ENCODE measurements at regions not wholly inside any gene's neighbourhood (a gene's known extent, or its start where the extent isn't known, plus 50 kb on each side); places are given as distances from the start of the nearest gene placed in this dataset.

DNA sequence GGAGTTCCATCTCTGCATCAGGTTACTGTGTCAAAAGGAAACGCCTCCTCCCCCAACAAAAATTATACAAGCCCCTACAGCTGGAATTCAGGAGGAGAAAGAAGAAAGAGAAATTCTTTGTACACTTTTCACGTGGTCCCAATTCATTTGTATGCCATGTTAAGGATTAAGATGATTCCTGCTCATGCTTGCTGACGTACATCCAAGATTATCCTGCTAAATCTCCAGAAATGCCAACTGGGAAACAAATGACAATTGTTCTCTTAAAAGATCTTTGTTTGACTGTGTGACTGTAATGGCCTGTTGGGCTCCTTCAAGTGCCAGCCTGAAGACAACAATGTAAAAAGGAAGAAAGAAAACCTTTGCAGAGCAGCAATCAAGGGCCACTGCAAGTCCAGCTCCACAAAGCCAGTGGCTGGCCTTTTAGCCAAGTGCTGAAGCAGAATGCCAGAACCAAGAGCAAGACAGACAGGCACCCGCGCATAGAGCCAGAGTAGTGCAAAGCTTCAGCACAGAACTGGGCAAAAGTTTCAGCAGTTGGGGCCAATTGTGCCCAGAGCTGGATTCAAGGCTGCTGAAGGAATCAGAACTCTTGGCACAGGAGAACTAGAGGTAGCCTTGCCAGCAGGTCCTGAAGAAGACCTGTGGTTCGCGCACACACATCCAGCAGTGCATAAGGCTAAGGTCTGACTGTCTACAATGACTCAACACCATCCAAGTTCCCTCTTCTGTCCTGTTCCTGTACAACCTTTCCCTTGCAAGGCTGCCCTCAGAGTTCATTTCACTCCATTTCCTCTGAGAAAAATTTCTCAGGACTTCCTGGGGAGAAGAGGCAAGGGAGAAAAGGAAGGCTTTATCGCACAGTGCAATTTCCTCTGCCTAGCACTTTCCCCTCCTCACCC is 209.7 kb upstream of the BMP4 start:
- TF ChIP-seq, protein P1, sequence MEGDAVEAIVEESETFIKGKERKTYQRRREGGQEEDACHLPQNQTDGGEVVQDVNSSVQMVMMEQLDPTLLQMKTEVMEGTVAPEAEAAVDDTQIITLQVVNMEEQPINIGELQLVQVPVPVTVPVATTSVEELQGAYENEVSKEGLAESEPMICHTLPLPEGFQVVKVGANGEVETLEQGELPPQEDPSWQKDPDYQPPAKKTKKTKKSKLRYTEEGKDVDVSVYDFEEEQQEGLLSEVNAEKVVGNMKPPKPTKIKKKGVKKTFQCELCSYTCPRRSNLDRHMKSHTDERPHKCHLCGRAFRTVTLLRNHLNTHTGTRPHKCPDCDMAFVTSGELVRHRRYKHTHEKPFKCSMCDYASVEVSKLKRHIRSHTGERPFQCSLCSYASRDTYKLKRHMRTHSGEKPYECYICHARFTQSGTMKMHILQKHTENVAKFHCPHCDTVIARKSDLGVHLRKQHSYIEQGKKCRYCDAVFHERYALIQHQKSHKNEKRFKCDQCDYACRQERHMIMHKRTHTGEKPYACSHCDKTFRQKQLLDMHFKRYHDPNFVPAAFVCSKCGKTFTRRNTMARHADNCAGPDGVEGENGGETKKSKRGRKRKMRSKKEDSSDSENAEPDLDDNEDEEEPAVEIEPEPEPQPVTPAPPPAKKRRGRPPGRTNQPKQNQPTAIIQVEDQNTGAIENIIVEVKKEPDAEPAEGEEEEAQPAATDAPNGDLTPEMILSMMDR (IDR thresholded peaks at IDR 0.05; ENCODE audit: control insufficient read depth, extremely low read depth, insufficient read depth), result no peak
- DNase-seq (ENCODE audit: low read depth), result no peak
- no peak overlapping the region for H3K4me3 ChIP-seq (ENCODE audit: low read depth, low read length)

DNA sequence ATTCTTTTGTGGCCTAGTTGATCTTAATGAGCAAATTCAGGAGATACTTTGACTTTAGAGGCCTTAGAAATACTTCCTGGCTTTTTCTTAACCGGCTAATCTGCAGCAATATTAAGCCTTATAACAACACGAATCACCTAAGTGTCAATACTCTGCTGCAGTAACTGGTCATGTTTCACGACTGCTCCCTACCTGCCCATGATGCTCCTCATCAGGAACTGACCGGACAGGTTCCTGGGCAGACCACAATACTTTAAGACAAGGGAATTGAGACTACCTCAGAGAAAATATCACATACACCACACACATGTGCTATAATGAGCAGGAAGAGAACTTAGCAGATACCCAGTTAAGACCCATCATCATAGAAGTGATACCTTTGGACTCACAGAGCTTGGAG is 211.9 kb upstream of the BMP4 start:
- TF ChIP-seq, protein P1 (IDR thresholded peaks at IDR 0.05; ENCODE audit: control insufficient read depth, extremely low read depth, insufficient read depth), result no peak
- H3K4me3 ChIP-seq (ENCODE audit: low read depth, low read length), result no peak overlapping the region
- no peak for DNase-seq (ENCODE audit: low read depth)

GRCh38 chr14:54169254-54169924 is 212.8 kb upstream of the BMP4 start:
- TF ChIP-seq, protein P1 (IDR thresholded peaks at IDR 0.05; ENCODE audit: control insufficient read depth, extremely low read depth, insufficient read depth), result no peak
- DNase-seq (ENCODE audit: low read depth), result no peak
- H3K4me3 ChIP-seq (ENCODE audit: low read depth, low read length), result no peak overlapping the region

DNA sequence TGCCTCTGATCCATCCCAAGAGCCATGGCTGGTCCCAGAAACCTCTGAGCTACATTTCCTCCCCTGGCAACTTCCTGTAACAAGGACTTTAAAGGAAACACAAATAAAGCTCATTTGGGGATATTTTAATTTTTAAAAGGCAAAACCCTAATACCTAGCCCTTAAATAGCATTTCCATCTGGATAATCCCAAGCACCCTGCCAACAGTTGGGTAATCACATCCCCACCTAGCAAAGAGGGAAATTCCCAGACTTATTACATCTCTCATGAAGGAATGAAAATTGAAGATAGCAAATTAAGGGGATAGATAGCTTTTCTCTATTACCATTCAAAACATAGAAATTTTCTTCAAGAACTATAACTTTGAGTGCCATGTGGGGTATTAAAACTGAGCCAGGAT is 213.7 kb upstream of the BMP4 start:
- no peak for DNase-seq (ENCODE audit: low read depth)
- TF ChIP-seq, protein P1 (IDR thresholded peaks at IDR 0.05; ENCODE audit: control insufficient read depth, extremely low read depth, insufficient read depth), result no peak
- H3K4me3 ChIP-seq (ENCODE audit: low read depth, low read length), result no peak overlapping the region

DNA sequence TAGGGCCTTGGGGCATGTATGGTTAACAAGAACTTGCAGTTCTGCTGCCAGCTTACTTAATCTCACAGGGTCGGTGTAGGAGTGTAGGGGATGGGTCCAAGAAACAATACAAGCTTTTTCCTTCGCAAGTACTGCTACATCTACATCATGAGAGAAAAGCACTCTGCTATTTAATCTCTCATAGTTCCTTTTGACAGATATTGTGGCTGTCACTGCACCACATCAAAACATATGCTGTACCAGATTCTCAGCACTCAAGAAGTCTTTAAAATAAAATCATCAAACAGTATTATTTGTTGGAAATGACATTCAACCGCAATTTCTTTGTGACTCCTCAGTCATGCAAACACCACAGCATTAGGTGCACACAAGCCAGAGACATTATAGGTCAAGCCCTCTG is 215.5 kb upstream of the BMP4 start:
- TF ChIP-seq, protein P1 (IDR thresholded peaks at IDR 0.05; ENCODE audit: control insufficient read depth, extremely low read depth, insufficient read depth), result no peak
- no peak for DNase-seq (ENCODE audit: low read depth)
- H3K4me3 ChIP-seq (ENCODE audit: low read depth, low read length), result no peak overlapping the region

- no peak for DNase-seq (ENCODE audit: low read depth)
- no peak overlapping the region for H3K4me3 ChIP-seq (ENCODE audit: low read depth, low read length)
- TF ChIP-seq, protein P1 (IDR thresholded peaks at IDR 0.05; ENCODE audit: control insufficient read depth, extremely low read depth, insufficient read depth), result no peak
Observed at GRCh38 chr14:54172562-54172961, 215.9 kb upstream of the BMP4 start.
